GM12878 (cell line): ENCODE measurements at regions not wholly inside any gene's neighbourhood (a gene's known extent, or its start where the extent isn't known, plus 50 kb on each side); places are given as distances from the start of the nearest gene placed in this dataset.

Experiments
- ATAC-seq: fragments of 200-7000 bp; cut with Tn5 transposase; 3 replicates; pipeline ENCODE4 v1.9.1; 2020; ENCODE audit warnings: mild to moderate bottlenecking, moderate library complexity
- BruUV-seq: library from RNA; stranded (reverse); fragments of 400-500 nt; replicated peaks from 2 replicates; lab custom pipeline; 2021; lab: Mats Ljungman, UMichigan
- CTCF ChIA-PET: fragments of 300-600 bp; sonication (Branson Sonifier 250); formaldehyde crosslinking; extraction: SDS; loops from one replicate; lab custom pipeline; 2021; ENCODE audit warnings: inconsistent platforms; lab: Yijun Ruan, JAX
- POLR2A ChIA-PET: fragments of 350-600 bp; formaldehyde crosslinking; extraction: SDS; loops from one replicate; lab custom pipeline; 2021; ENCODE audit warnings: inconsistent platforms; lab: Charles Lee
- RAD21 ChIA-PET: fragments of 300-600 bp; sonication (Branson Sonifier 250); formaldehyde crosslinking; loops from one replicate; lab custom pipeline; 2023; ENCODE audit warnings: antibody characterized with exemption; ENCODE audit not compliant: unreplicated experiment; lab: Charles Lee
- SMC1A ChIA-PET: fragments of 300-600 bp; sonication (Branson Sonifier 250); formaldehyde crosslinking; loops from one replicate; lab custom pipeline; 2023; ENCODE audit not compliant: unreplicated experiment, uncharacterized antibody; lab: Charles Lee
- DNase-seq: peaks from one replicate; pipeline ENCODE4 v3.0.0-alpha.2; 2011; ENCODE audit warnings: low read depth, low spot score
- FAIRE-seq: peaks from 3 replicates; lab custom pipeline; 2011; peaks lifted over from hg19 to GRCh38; lab: Jason Lieb, UNC
- H2AFZ ChIP-seq: 2 replicates; pipeline ENCODE4 v1.6.0; 2011; ENCODE audit warnings: low read depth, low read length, control low read depth; ENCODE audit not compliant: control insufficient read depth
- H3K27ac ChIP-seq: 2 replicates; pipeline ENCODE4 v1.5.1; 2011; ENCODE audit warnings: control low read depth; ENCODE audit not compliant: control insufficient read depth, insufficient read depth
- H3K27me3 ChIP-seq, 2 experiments: replicated peaks in 1 of 2; 2 replicates each; pipeline versions ENCODE4 v1.6.0 to v1.6.1; 2011; ENCODE audit warnings: low read length in 1 of 2; ENCODE audit not compliant: control insufficient read depth in 2 of 2, insufficient read depth in 2 of 2
- H3K36me3 ChIP-seq, 2 experiments: 2 replicates each; pipeline ENCODE4 v1.5.1; 2011; ENCODE audit warnings: low read length in 1 of 2; ENCODE audit not compliant: control insufficient read depth in 2 of 2, insufficient read depth in 2 of 2
- H3K4me1 ChIP-seq: 2 replicates; pipeline ENCODE4 v1.6.1; 2011; ENCODE audit warnings: mild to moderate bottlenecking, low read length, moderate library complexity, mixed read lengths; ENCODE audit not compliant: control insufficient read depth, insufficient read depth
- H3K4me2 ChIP-seq: 2 replicates; pipeline ENCODE4 v1.6.0; 2011; ENCODE audit warnings: control low read depth; ENCODE audit not compliant: control insufficient read depth, insufficient read depth
- H3K4me3 ChIP-seq: fragments of 200-600 bp; sonication (generic); 2 replicates; pipeline ENCODE4 v1.5.1; 2016
- H3K79me2 ChIP-seq: 2 replicates; pipeline ENCODE4 v1.6.0; 2011; ENCODE audit warnings: low read length; ENCODE audit not compliant: control insufficient read depth, insufficient read depth
- H3K9ac ChIP-seq: 2 replicates; pipeline ENCODE4 v1.8.0; 2011; ENCODE audit warnings: low read length, control low read depth, mixed read lengths; ENCODE audit not compliant: control insufficient read depth, insufficient read depth
- H3K9me3 ChIP-seq: replicated peaks from 3 replicates; pipeline ENCODE4 v1.5.1; 2011; ENCODE audit warnings: mild to moderate bottlenecking, low read length; ENCODE audit not compliant: control insufficient read depth, insufficient read depth
- H4K20me1 ChIP-seq: 2 replicates; pipeline ENCODE4 v1.6.0; 2011; ENCODE audit not compliant: control insufficient read depth, insufficient read depth
- ATF7 ChIP-seq: fragments of 450-650 bp; IDR thresholded peaks from 2 replicates; pipeline ENCODE4 v1.6.1; 2016; ENCODE audit warnings: low read depth, mild to moderate bottlenecking
- BCLAF1 ChIP-seq: fragments of 450-650 bp; IDR thresholded peaks from 2 replicates; pipeline ENCODE4 v1.6.1; 2017; ENCODE audit warnings: antibody characterized with exemption, mild to moderate bottlenecking, moderate library complexity
- BHLHE40 ChIP-seq, 2 experiments: fragments of 450-650 bp in 1 of 2; IDR thresholded peaks; 2 replicates each; pipeline ENCODE4 v1.6.1; 2011 to 2017; ENCODE audit warnings: low read depth in 2 of 2, borderline replicate concordance in 1 of 2, improper control_type of control experiment in 1 of 2, low read length in 1 of 2, mild to moderate bottlenecking in 1 of 2
- HDAC2 ChIP-seq: fragments of 200-600 bp; sonication (generic); IDR thresholded peaks from 2 replicates; pipeline ENCODE4 v1.6.1; 2017
- JUNB ChIP-seq: IDR thresholded peaks from 2 replicates; pipeline ENCODE4 v1.6.1; 2016; ENCODE audit warnings: antibody characterized with exemption, mild to moderate bottlenecking
- POU2F2 ChIP-seq: IDR thresholded peaks from 3 replicates; pipeline ENCODE4 v1.6.1; 2011; ENCODE audit warnings: low read depth, mild to moderate bottlenecking, low read length, borderline replicate concordance
- SIX5 ChIP-seq: IDR thresholded peaks from 2 replicates; pipeline ENCODE4 v1.6.1; 2011; ENCODE audit warnings: mild to moderate bottlenecking, low read depth, low read length, moderate library complexity; ENCODE audit not compliant: severe bottlenecking
- SMARCA5 ChIP-seq: fragments of 450-650 bp; IDR thresholded peaks from 2 replicates; pipeline ENCODE4 v1.6.1; 2017; ENCODE audit warnings: mild to moderate bottlenecking
- ZNF274 ChIP-seq: IDR thresholded peaks from one replicate; pipeline ENCODE4 v1.8.0; 2011; ENCODE audit not compliant: insufficient read length, insufficient read depth
- WGBS: methylation state at CpG from one replicate; pipeline ENCODE4 v1.1.6; 2016; ENCODE audit warnings: low lambda C conversion rate; ENCODE audit not compliant: insufficient replicate concordance, insufficient coverage; ENCODE audit errors: missing lambda C conversion rate; 5-methylcytosine and 5-hydroxymethylcytosine counted together
- in situ Hi-C: fragments of 300-500 bp; cut with MboI; formaldehyde crosslinking; loops from 9 replicates; pipeline ENCODE4 v1.14.3; 2018; ENCODE audit warnings: mixed read lengths
- intact Hi-C: fragments of 100-400 bp; cut with micrococcal nuclease; formaldehyde crosslinking; loops from one replicate; pipeline ENCODE4 v1.14.2; 2022; ENCODE audit not compliant: unreplicated experiment

- Histone ChIP-seq H3K4me2 (no peak overlapping the region), H3K79me2 (no peaks in the 10 kb centered on the region), H2AFZ (no peak overlapping the region), H3K36me3 (no peaks in the 10 kb centered on the region), H3K27ac (no peak overlapping the region), H3K4me3 (no peak overlapping the region), H4K20me1 (no peaks in the 10 kb centered on the region), H3K9me3 (no peaks in the 10 kb centered on the region), H3K27me3 (no peaks in the 10 kb centered on the region), H3K9ac (no peak overlapping the region)
- FAIRE-seq (no peak), ATAC-seq (no peak)
- SMC1A ChIA-PET, result interaction anchor here (0.8 kb wide), 1 partner anchor 1115 kb away, joined by 3 read pairs; no protein-coding TSS in a partner anchor
- no TSS peak for BruUV-seq
- POLR2A ChIA-PET, result no interaction called here
- intact Hi-C loops, result no loop called here
- CTCF ChIA-PET, result no interaction called here
- 14% methylated on average over 3 of the region's 3 CpGs for WGBS
- RAD21 ChIA-PET, result interaction anchor here (1.4 kb wide), 1 partner anchor 10 kb away, joined by 3 read pairs; no protein-coding TSS in a partner anchor
- in situ Hi-C loops, result no loop called here
- TF ChIP-seq ATF7, result no peak
- no peak for TF ChIP-seq JUNB
- no peak for TF ChIP-seq SMARCA5
- TF ChIP-seq ZNF274, result no peak
- no peak for TF ChIP-seq HDAC2
- no peak for TF ChIP-seq BCLAF1
- no peak for TF ChIP-seq POU2F2
- TF ChIP-seq BHLHE40 (IDR thresholded peaks at IDR 0.05; ENCODE audit: borderline replicate concordance in 1 of 2, low read depth in 2 of 2, low read length in 1 of 2), result no peak
- no peak for TF ChIP-seq SIX5
- TF ChIP-seq, all 136 proteins: peak for 0
- DNase-seq, result no peak
- H3K4me1 ChIP-seq, result no peaks in the 10 kb centered on the region
These were observed 324.1 kb upstream of the DIPK2B start for GRCh38 chrX:45524805-45525204.
